ENCODE measurements at regions not wholly inside any gene's neighbourhood (a gene's known extent, or its start where the extent isn't known, plus 50 kb on each side); places are given as distances from the start of the nearest gene placed in this dataset.

- no peak for DNase-seq (ENCODE audit: low spot score)
- TF ChIP-seq, protein P1, sequence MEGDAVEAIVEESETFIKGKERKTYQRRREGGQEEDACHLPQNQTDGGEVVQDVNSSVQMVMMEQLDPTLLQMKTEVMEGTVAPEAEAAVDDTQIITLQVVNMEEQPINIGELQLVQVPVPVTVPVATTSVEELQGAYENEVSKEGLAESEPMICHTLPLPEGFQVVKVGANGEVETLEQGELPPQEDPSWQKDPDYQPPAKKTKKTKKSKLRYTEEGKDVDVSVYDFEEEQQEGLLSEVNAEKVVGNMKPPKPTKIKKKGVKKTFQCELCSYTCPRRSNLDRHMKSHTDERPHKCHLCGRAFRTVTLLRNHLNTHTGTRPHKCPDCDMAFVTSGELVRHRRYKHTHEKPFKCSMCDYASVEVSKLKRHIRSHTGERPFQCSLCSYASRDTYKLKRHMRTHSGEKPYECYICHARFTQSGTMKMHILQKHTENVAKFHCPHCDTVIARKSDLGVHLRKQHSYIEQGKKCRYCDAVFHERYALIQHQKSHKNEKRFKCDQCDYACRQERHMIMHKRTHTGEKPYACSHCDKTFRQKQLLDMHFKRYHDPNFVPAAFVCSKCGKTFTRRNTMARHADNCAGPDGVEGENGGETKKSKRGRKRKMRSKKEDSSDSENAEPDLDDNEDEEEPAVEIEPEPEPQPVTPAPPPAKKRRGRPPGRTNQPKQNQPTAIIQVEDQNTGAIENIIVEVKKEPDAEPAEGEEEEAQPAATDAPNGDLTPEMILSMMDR (IDR thresholded peaks at IDR 0.05; ENCODE audit: extremely low read depth, insufficient read depth, missing control alignments) = no peak
- in situ Hi-C loops (cut with MboI; ENCODE audit: low pct_unique_long_range_greater_than_20kb, low sequenced_read_pairs, unreplicated experiment) = no loop called here
Measured at GRCh38 chr6:169071394-169071793, 182.3 kb downstream of the THBS2 start.

- no peak for DNase-seq (ENCODE audit: low spot score)
- TF ChIP-seq, protein P1 (IDR thresholded peaks at IDR 0.05; ENCODE audit: extremely low read depth, insufficient read depth, missing control alignments) = no peak
- in situ Hi-C loops (cut with MboI; ENCODE audit: low pct_unique_long_range_greater_than_20kb, low sequenced_read_pairs, unreplicated experiment) = no loop called here
Measured at GRCh38 chr6:169070506-169071176, 183.0 kb downstream of the THBS2 start.

DNA sequence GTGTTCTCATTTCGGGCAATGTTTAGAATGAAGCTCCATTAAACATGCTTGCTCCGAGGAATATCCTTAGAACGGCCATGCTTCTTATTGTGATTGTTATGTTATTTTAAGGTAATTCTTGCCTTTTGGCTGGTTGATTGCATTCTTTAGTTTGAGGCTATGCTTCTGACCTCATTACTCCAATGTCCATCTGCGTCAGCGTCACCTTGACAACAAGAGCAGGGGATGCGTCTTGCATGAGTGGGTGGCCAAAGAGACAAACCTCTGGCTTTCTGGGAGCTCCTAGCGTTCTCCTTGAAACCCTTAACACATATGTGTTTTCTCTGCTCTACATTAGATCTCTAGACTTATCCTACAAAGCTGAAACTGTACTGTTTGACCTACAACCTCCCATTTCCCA is 184.3 kb downstream of the THBS2 start:
- TF ChIP-seq, protein P1 (IDR thresholded peaks at IDR 0.05; ENCODE audit: extremely low read depth, insufficient read depth, missing control alignments) = no peak
- in situ Hi-C loops (cut with MboI; ENCODE audit: low pct_unique_long_range_greater_than_20kb, low sequenced_read_pairs, unreplicated experiment) = no loop called here
- no peak for DNase-seq (ENCODE audit: low spot score)

DNA sequence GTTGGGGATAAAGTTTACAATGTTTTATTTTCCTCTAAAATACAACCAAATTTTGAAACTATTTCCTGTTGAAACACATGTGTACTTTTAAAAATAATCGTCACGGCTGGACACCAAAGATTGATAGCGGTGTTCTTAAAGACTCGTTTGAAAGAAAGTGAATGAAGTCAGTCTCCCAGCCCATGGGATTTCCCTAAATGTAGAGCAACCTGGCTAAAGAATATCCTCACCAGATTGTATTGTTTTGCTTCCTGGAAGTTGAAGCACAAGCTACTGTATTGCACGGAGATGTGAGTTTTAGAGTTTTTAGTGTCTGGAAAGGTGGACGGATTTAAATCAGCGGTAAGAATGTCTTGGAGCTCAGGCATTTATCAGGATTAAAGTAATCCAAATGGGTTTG is 189.5 kb downstream of the THBS2 start:
- in situ Hi-C loops (cut with MboI; ENCODE audit: low pct_unique_long_range_greater_than_20kb, low sequenced_read_pairs, unreplicated experiment) = no loop called here
- no peak for DNase-seq (ENCODE audit: low spot score)
- TF ChIP-seq, protein P1 (IDR thresholded peaks at IDR 0.05; ENCODE audit: extremely low read depth, insufficient read depth, missing control alignments) = no peak

DNA sequence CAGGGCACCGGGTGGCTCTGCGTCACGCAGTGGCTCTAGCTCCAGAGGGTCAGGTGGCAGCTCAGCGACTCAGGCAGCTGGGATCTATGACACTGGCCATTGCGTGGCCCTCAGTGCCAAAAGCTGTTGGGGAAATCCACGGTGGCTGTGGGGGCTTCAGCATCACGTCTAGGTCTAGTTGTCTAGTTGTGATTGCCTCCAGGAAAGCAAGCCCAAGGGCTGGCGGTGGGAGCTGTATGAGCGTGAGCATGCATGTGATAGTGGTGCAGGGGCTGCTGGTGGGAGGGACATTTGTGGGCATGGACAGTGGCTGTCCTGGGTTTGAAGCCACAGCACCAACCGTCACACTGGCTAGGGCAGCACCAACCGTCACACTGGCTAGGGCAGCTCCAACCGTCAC is 191.4 kb downstream of the THBS2 start:
- in situ Hi-C loops (cut with MboI; ENCODE audit: low pct_unique_long_range_greater_than_20kb, low sequenced_read_pairs, unreplicated experiment) = no loop called here
- TF ChIP-seq, protein P1 (IDR thresholded peaks at IDR 0.05; ENCODE audit: extremely low read depth, insufficient read depth, missing control alignments) = no peak
- no peak for DNase-seq (ENCODE audit: low spot score)

DNA sequence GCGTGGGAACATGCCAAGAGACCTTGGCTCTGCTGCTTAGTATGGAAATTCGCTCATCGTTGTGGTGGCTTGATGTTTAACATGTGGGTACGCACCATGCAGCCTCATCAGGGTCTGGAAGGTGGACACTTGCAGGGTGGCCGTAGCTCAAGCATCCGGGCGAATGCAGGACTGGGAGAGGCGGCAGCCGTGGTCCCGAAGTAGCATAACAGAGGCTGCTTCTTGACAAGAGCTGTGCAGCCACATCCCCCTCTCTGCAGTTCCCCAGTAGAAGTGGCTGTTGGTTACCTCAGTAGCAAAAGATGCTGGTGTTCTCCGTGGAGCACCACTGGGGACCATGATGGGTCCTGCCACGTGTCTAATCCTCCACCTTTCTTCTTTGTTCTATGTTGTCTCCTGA is 195.0 kb downstream of the THBS2 start:
- no peak for DNase-seq (ENCODE audit: low spot score)
- in situ Hi-C loops (cut with MboI; ENCODE audit: low pct_unique_long_range_greater_than_20kb, low sequenced_read_pairs, unreplicated experiment) = no loop called here
- TF ChIP-seq, protein P1 (IDR thresholded peaks at IDR 0.05; ENCODE audit: extremely low read depth, insufficient read depth, missing control alignments) = no peak
